H1 (cell line): ENCODE measurements at regions not wholly inside any gene's neighbourhood (a gene's known extent, or its start where the extent isn't known, plus 50 kb on each side); places are given as distances from the start of the nearest gene placed in this dataset.

Source experiments
- ATF3 ChIP-seq: IDR thresholded peaks from 2 replicates; pipeline ENCODE4 v1.6.1; 2011; ENCODE audit warnings: low read depth, mild to moderate bottlenecking, low read length; ENCODE audit not compliant: insufficient read depth
- BCL11A ChIP-seq, 2 experiments: IDR thresholded peaks; one replicate each; pipeline ENCODE4 v1.6.1; 2011; ENCODE audit warnings: low read depth in 2 of 2, low read length in 2 of 2, mild to moderate bottlenecking in 2 of 2
- CREB1 ChIP-seq: IDR thresholded peaks from 2 replicates; pipeline ENCODE4 v1.6.1; 2012; ENCODE audit warnings: inconsistent platforms
- CTCF ChIP-seq, 3 experiments: IDR thresholded peaks; 1 replicate in 2 of 3; 2 replicates in 1 of 3; pipeline versions ENCODE4 v1.5.1 to v1.6.1; 2011; ENCODE audit warnings: low read length in 3 of 3, mild to moderate bottlenecking in 3 of 3, inconsistent platforms in 2 of 3, low read depth in 1 of 3, moderate library complexity in 1 of 3; ENCODE audit not compliant: insufficient read depth in 1 of 3; ENCODE audit errors: control extremely low read depth in 1 of 3
- EZH2 ChIP-seq: fragments of 200-600 bp; sonication (generic); IDR thresholded peaks from 2 replicates; pipeline ENCODE4 v1.7.1; 2012; ENCODE audit warnings: low read depth, mild to moderate bottlenecking, moderate library complexity, low read length, inconsistent platforms; ENCODE audit not compliant: severe bottlenecking
- JUND ChIP-seq: IDR thresholded peaks from 2 replicates; pipeline ENCODE4 v1.6.1; 2011; ENCODE audit warnings: mild to moderate bottlenecking, improper control_type of control experiment, low read length
- MAX ChIP-seq: IDR thresholded peaks from 2 replicates; pipeline ENCODE4 v1.6.1; 2012; ENCODE audit warnings: inconsistent platforms
- SIN3A ChIP-seq, 2 experiments: IDR thresholded peaks in 1 of 2; conservative IDR thresholded peaks in 1 of 2; 2 replicates each; pipeline ENCODE4 v1.6.1; 2011 to 2012; ENCODE audit warnings: low read length in 2 of 2, improper control_type of control experiment in 1 of 2, low read depth in 1 of 2, mild to moderate bottlenecking in 1 of 2
- SRF ChIP-seq: IDR thresholded peaks from 2 replicates; pipeline ENCODE4 v1.6.1; 2011; ENCODE audit warnings: mild to moderate bottlenecking, low read depth, low read length, moderate library complexity
- USF2 ChIP-seq: IDR thresholded peaks from 2 replicates; pipeline ENCODE4 v1.6.1; 2011; ENCODE audit warnings: low read length, improper control_type of control experiment

- TF ChIP-seq SRF: no peak
- no peak for TF ChIP-seq USF2
- TF ChIP-seq MAX: no peak
- no peak for TF ChIP-seq JUND
- no peak for TF ChIP-seq ATF3
- TF ChIP-seq BCL11A (IDR thresholded peaks at IDR 0.05; ENCODE audit: low read depth in 2 of 2, low read length in 2 of 2): no peak
- TF ChIP-seq CTCF (IDR thresholded peaks at IDR 0.05; ENCODE audit: control extremely low read depth in 1 of 3, insufficient read depth in 1 of 3, low read depth in 1 of 3, low read length in 3 of 3): no peak
- TF ChIP-seq EZH2: no peak
- no peak for TF ChIP-seq CREB1
- TF ChIP-seq SIN3A (conservative IDR thresholded peaks at IDR 0.05 in 1 of 2, IDR thresholded peaks at IDR 0.05 in 1 of 2; ENCODE audit: low read depth in 1 of 2, low read length in 2 of 2): no peak
Observed at GRCh38 chr11:115598257-115598901, 94.2 kb upstream of the CADM1 start.
